Panc1 (cell line): ENCODE measurements at regions not wholly inside any gene's neighbourhood (a gene's known extent, or its start where the extent isn't known, plus 50 kb on each side); places are given as distances from the start of the nearest gene placed in this dataset.

Source experiments
- ATAC-seq: fragments of 200-7000 bp; cut with Tn5 transposase; 2 replicates; pipeline ENCODE4 v1.9.1; 2020; ENCODE audit warnings: mild to moderate bottlenecking, moderate library complexity
- BruUV-seq: library from RNA; stranded (reverse); fragments of 400-500 nt; replicated peaks from 2 replicates; lab custom pipeline; 2021; lab: Mats Ljungman, UMichigan
- CTCF ChIA-PET: fragments of 300-600 bp; sonication (Branson Sonifier 250); formaldehyde crosslinking; loops from one replicate; lab custom pipeline; 2022; ENCODE audit warnings: antibody characterized with exemption; lab: Charles Lee
- POLR2A ChIA-PET: fragments of 300-600 bp; sonication (Branson Sonifier 250); formaldehyde crosslinking; loops from one replicate; lab custom pipeline; 2022; ENCODE audit warnings: antibody characterized with exemption; lab: Charles Lee
- DNase-seq: peaks from one replicate; pipeline ENCODE4 v3.0.0-alpha.2; 2010; ENCODE audit warnings: low read depth, low spot score
- H3K27ac ChIP-seq: 2 replicates; pipeline ENCODE4 v1.5.1; 2011; ENCODE audit warnings: mild to moderate bottlenecking, low read length, inconsistent platforms
- H3K27me3 ChIP-seq: fragments of 200-500 bp; sonication (Bioruptor generic); 2 replicates; pipeline ENCODE4 v1.6.0; 2014; ENCODE audit warnings: low read length, inconsistent platforms; ENCODE audit not compliant: control insufficient read depth, insufficient read depth
- H3K36me3 ChIP-seq: fragments of 200-500 bp; sonication (Bioruptor generic); 2 replicates; pipeline ENCODE4 v1.5.1; 2014; ENCODE audit warnings: inconsistent platforms, mild to moderate bottlenecking, low read length, moderate library complexity; ENCODE audit not compliant: control insufficient read depth, insufficient read depth
- H3K4me1 ChIP-seq: 2 replicates; pipeline ENCODE4 v1.5.1; 2011; ENCODE audit warnings: inconsistent platforms, mild to moderate bottlenecking, low read length, moderate library complexity; ENCODE audit not compliant: control insufficient read depth, insufficient read depth
- H3K4me3 ChIP-seq, 2 experiments: 2 replicates each; pipeline ENCODE4 v1.5.1; 2011 to 2012; ENCODE audit warnings: low read depth in 2 of 2, low read length in 2 of 2, mild to moderate bottlenecking in 2 of 2, inconsistent platforms in 1 of 2, moderate library complexity in 1 of 2
- H3K9me3 ChIP-seq: fragments of 200-500 bp; sonication (Bioruptor generic); 2 replicates; pipeline ENCODE4 v1.5.1; 2014; ENCODE audit warnings: low read depth, mild to moderate bottlenecking, inconsistent platforms, low read length, moderate library complexity; ENCODE audit not compliant: control insufficient read depth, insufficient read depth
- POLR2AphosphoS5 ChIP-seq: IDR thresholded peaks from 2 replicates; pipeline ENCODE4 v1.6.1; 2012; ENCODE audit warnings: mild to moderate bottlenecking, low read depth, low read length, moderate library complexity
- REST ChIP-seq, 2 experiments: IDR thresholded peaks; 2 replicates each; pipeline ENCODE4 v1.6.1; 2011 to 2012; ENCODE audit warnings: low read depth in 2 of 2, control low read depth in 1 of 2, low read length in 1 of 2, mild to moderate bottlenecking in 1 of 2, moderate library complexity in 1 of 2; ENCODE audit not compliant: insufficient read depth in 1 of 2
- SIN3A ChIP-seq: IDR thresholded peaks from 2 replicates; pipeline ENCODE4 v1.6.1; 2012; ENCODE audit warnings: low read depth, mild to moderate bottlenecking, low read length, moderate library complexity, borderline replicate concordance; ENCODE audit not compliant: insufficient read depth
- TCF7L2 ChIP-seq: IDR thresholded peaks from 2 replicates; pipeline ENCODE4 v1.6.1; 2011; ENCODE audit warnings: mild to moderate bottlenecking, low read depth, low read length, inconsistent platforms
- in situ Hi-C: cut with HindIII; loops from 2 replicates; pipeline ENCODE4 v1.10.0; 2016; ENCODE audit warnings: low sequenced_read_pairs, low pct_unique_long_range_greater_than_20kb
- intact Hi-C: fragments of 100-400 bp; cut with micrococcal nuclease; formaldehyde crosslinking; loops from one replicate; pipeline ENCODE4 v1.10.0; 2022; ENCODE audit not compliant: unreplicated experiment
- TF ChIP-seq, protein P1 (sequence below): fragments of 450-650 bp; IDR thresholded peaks from 2 replicates; pipeline ENCODE4 v1.5.1; 2017; ENCODE audit warnings: mild to moderate bottlenecking

- TF ChIP-seq TCF7L2 (no peak), SIN3A (no peak), REST (IDR thresholded peaks at IDR 0.05; ENCODE audit: insufficient read depth in 1 of 2, low read depth in 2 of 2, low read length in 1 of 2) (no peak), POLR2AphosphoS5 (no peak)
- TF ChIP-seq, protein P1, sequence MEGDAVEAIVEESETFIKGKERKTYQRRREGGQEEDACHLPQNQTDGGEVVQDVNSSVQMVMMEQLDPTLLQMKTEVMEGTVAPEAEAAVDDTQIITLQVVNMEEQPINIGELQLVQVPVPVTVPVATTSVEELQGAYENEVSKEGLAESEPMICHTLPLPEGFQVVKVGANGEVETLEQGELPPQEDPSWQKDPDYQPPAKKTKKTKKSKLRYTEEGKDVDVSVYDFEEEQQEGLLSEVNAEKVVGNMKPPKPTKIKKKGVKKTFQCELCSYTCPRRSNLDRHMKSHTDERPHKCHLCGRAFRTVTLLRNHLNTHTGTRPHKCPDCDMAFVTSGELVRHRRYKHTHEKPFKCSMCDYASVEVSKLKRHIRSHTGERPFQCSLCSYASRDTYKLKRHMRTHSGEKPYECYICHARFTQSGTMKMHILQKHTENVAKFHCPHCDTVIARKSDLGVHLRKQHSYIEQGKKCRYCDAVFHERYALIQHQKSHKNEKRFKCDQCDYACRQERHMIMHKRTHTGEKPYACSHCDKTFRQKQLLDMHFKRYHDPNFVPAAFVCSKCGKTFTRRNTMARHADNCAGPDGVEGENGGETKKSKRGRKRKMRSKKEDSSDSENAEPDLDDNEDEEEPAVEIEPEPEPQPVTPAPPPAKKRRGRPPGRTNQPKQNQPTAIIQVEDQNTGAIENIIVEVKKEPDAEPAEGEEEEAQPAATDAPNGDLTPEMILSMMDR, result no peak
- in situ Hi-C loops, result no loop called here
- Histone ChIP-seq H3K36me3 (no peaks in the 10 kb centered on the region), H3K4me3 (no peak overlapping the region), H3K4me1 (no peaks in the 10 kb centered on the region), H3K27me3 (peaks cover 11% of the 10 kb centered on the region), H3K27ac (no peak overlapping the region), H3K9me3 (no peaks in the 10 kb centered on the region)
- DNase-seq (no peak), ATAC-seq (no peak)
- intact Hi-C loops, result no loop called here
- no TSS peak for BruUV-seq
- ChIA-PET POLR2A (no interaction called here), CTCF (no interaction called here)
Observed at GRCh38 chr10:78475437-78475836, 441.8 kb downstream of the RPS24 start.

DNA sequence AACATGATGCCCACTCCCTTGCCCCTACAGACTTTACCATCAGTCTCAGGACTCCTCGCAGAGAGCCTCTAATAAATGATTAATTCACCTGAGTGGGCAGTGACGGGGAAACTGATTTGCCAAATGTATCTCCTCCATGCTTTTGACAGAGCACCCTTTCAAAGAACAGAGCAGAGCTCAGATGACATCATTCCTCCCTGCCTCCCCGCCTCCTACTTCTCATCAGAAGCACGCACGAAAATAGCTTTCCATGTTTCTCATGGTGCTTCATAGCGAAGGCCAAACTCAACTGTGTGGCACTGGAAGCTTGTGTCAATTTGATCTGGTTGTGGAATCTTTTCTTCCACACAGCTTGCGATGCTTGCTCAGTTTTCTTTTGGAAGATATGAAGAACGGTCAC lies 442.5 kb downstream of the RPS24 start:
- no peak for DNase-seq
- intact Hi-C loops (no loop called here), in situ Hi-C loops (no loop called here)
- no peaks in the 10 kb centered on the region for H3K9me3 ChIP-seq
- no peak for TF ChIP-seq SIN3A
- TF ChIP-seq REST (IDR thresholded peaks at IDR 0.05; ENCODE audit: insufficient read depth in 1 of 2, low read depth in 2 of 2, low read length in 1 of 2), result no peak
- TF ChIP-seq TCF7L2, result no peak
- TF ChIP-seq, protein P1, result no peak
- TF ChIP-seq POLR2AphosphoS5, result no peak
- POLR2A ChIA-PET, result no interaction called here
- no peak for ATAC-seq
- CTCF ChIA-PET, result no interaction called here
- no TSS peak for BruUV-seq
- no peaks in the 10 kb centered on the region for H3K4me1 ChIP-seq
- peaks cover 11% of the 10 kb centered on the region for H3K27me3 ChIP-seq
- no peak overlapping the region for H3K4me3 ChIP-seq
- no peak overlapping the region for H3K27ac ChIP-seq
- H3K36me3 ChIP-seq, result no peaks in the 10 kb centered on the region
